Activated CD8-positive, alpha-beta memory T cell treated with anti-CD3 and anti-CD28 coated beads for 36 hours (primary cell): ENCODE measurements at regions not wholly inside any gene's neighbourhood (a gene's known extent, or its start where the extent isn't known, plus 50 kb on each side); places are given as distances from the start of the nearest gene placed in this dataset.
"Not testable (repeated sequence)": the region's sequence is repeated elsewhere in the genome, so short reads cannot be mapped to it uniquely, and the experiment has no call there.

Experiments
- CTCF ChIA-PET: fragments of 350-600 bp; sonication (Branson Sonifier 250); formaldehyde crosslinking; loops from one replicate; lab custom pipeline; 2021; ENCODE audit warnings: antibody characterized with exemption; lab: Charles Lee
- POLR2A ChIA-PET: fragments of 350-600 bp; sonication (Branson Sonifier 250); formaldehyde crosslinking; loops from one replicate; lab custom pipeline; 2021; ENCODE audit warnings: antibody characterized with exemption; lab: Charles Lee

GRCh38 chr1:228883535-228883934 lies 148.3 kb downstream of the RHOU start:
- CTCF ChIA-PET = interaction anchor here (0.5 kb wide), 1 partner anchor 224 kb away, joined by 3 read pairs; no protein-coding TSS in a partner anchor
- POLR2A ChIA-PET = no interaction called here

GRCh38 chr1:228884196-228884595 lies 148.9 kb downstream of the RHOU start:
- ChIA-PET POLR2A (no interaction called here), CTCF (interaction anchor here (0.5 kb wide), 1 partner anchor 225 kb away, joined by 3 read pairs; no protein-coding TSS in a partner anchor)

- ChIA-PET POLR2A (no interaction called here), CTCF (no interaction called here)
Measured at GRCh38 chr1:228884615-228885566, 149.6 kb downstream of the RHOU start.

- ChIA-PET CTCF (no interaction called here), POLR2A (no interaction called here)
Measured at GRCh38 chr1:228885845-228886244, 150.6 kb downstream of the RHOU start.

- POLR2A ChIA-PET = no interaction called here
- CTCF ChIA-PET = no interaction called here
Measured at GRCh38 chr1:228887101-228887500, 151.8 kb downstream of the RHOU start.

GRCh38 chr1:228887960-228888359 lies 152.7 kb downstream of the RHOU start:
- CTCF ChIA-PET = no interaction called here

GRCh38 chr1:228889289-228889688 lies 154.0 kb downstream of the RHOU start:
- CTCF ChIA-PET = no interaction called here
- POLR2A ChIA-PET = no interaction called here

More at GRCh38 chr1:228887960-228888359, 152.7 kb downstream of the RHOU start:
- POLR2A ChIA-PET = no interaction called here

- POLR2A ChIA-PET = no interaction called here
- CTCF ChIA-PET = interaction anchor here (1.2 kb wide), 1 partner anchor 11 kb away, joined by 3 read pairs; no protein-coding TSS in a partner anchor
Measured at GRCh38 chr1:228891272-228892034, 156.2 kb downstream of the RHOU start.

GRCh38 chr1:228892200-228892599 lies 156.9 kb downstream of the RHOU start:
- POLR2A ChIA-PET, CTCF ChIA-PET: not testable (repeated sequence)

GRCh38 chr1:228894442-228894989 lies 159.2 kb downstream of the RHOU start:
- ChIA-PET POLR2A (no interaction called here), CTCF (no interaction called here)

- ChIA-PET POLR2A (no interaction called here), CTCF (interaction anchor here (1.0 kb wide), 1 partner anchor 12 kb away, joined by 4 read pairs; no protein-coding TSS in a partner anchor)
Measured at GRCh38 chr1:228897901-228898300, 162.6 kb downstream of the RHOU start.

GRCh38 chr1:228898582-228898992 lies 163.3 kb downstream of the RHOU start:
- CTCF ChIA-PET = interaction anchor here (1.0 kb wide), 1 partner anchor 11 kb away, joined by 4 read pairs; no protein-coding TSS in a partner anchor
- POLR2A ChIA-PET = no interaction called here

- CTCF ChIA-PET = no interaction called here
- POLR2A ChIA-PET = no interaction called here
Measured at GRCh38 chr1:228899421-228899956, 164.2 kb downstream of the RHOU start.

GRCh38 chr1:228900099-228900885 lies 165.0 kb downstream of the RHOU start:
- CTCF ChIA-PET = no interaction called here

GRCh38 chr1:228900886-228901392 lies 165.7 kb downstream of the RHOU start:
- POLR2A ChIA-PET = no interaction called here
- CTCF ChIA-PET = no interaction called here

More at GRCh38 chr1:228900099-228900885, 165.0 kb downstream of the RHOU start:
- POLR2A ChIA-PET = no interaction called here

GRCh38 chr1:228901936-228902681 lies 166.8 kb downstream of the RHOU start:
- POLR2A ChIA-PET = no interaction called here

GRCh38 chr1:228902781-228903433 lies 167.6 kb downstream of the RHOU start:
- ChIA-PET CTCF (no interaction called here), POLR2A (no interaction called here)

More at GRCh38 chr1:228901936-228902681, 166.8 kb downstream of the RHOU start:
- CTCF ChIA-PET = no interaction called here
